CD14-positive monocyte (primary cell): ENCODE measurements at regions not wholly inside any gene's neighbourhood (a gene's known extent, or its start where the extent isn't known, plus 50 kb on each side); places are given as distances from the start of the nearest gene placed in this dataset.

ENCODE experiments used
- DNase-seq, 3 donors: peaks; one replicate each; pipeline ENCODE4 v3.0.0-alpha.2; 2011 to 2022
- H2AFZ ChIP-seq: 2 replicates; pipeline ENCODE4 v1.6.0; 2012; ENCODE audit warnings: mild to moderate bottlenecking, low read depth, low read length, inconsistent platforms; ENCODE audit not compliant: insufficient read depth, poor library complexity, severe bottlenecking
- H3K27ac ChIP-seq, 2 donors: 1 replicate in 1 of 2; 2 replicates in 1 of 2; pipeline ENCODE4 v1.5.1; 2012 to 2013; ENCODE audit warnings: low read length in 2 of 2, control low read depth in 1 of 2, inconsistent platforms in 1 of 2, low read depth in 1 of 2, mild to moderate bottlenecking in 1 of 2
- H3K27me3 ChIP-seq, 2 donors: one replicate each; pipeline versions ENCODE4 v1.6.0 to v1.6.1; 2011 to 2013; ENCODE audit warnings: low read length in 2 of 2; ENCODE audit not compliant: control insufficient read depth in 2 of 2, insufficient read depth in 2 of 2
- H3K36me3 ChIP-seq, 2 donors: replicated peaks in 1 of 2; 1 replicate in 1 of 2; 2 replicates in 1 of 2; pipeline versions ENCODE4 v1.5.1 to v1.6.1; 2012 to 2013; ENCODE audit warnings: low read length in 2 of 2, control low read depth in 1 of 2, inconsistent platforms in 1 of 2, mild to moderate bottlenecking in 1 of 2; ENCODE audit not compliant: insufficient read depth in 2 of 2, control insufficient read depth in 1 of 2
- H3K4me1 ChIP-seq, 2 donors: 1 replicate in 1 of 2; 2 replicates in 1 of 2; pipeline versions ENCODE4 v1.5.1 to v1.6.1; 2012 to 2013; ENCODE audit warnings: low read length in 2 of 2, control low read depth in 1 of 2, inconsistent platforms in 1 of 2, mild to moderate bottlenecking in 1 of 2, moderate library complexity in 1 of 2; ENCODE audit not compliant: insufficient read depth in 2 of 2, control insufficient read depth in 1 of 2
- H3K4me2 ChIP-seq: replicated peaks from 2 replicates; pipeline ENCODE3; 2012; ENCODE audit warnings: low read length, moderate library complexity, mild to moderate bottlenecking; ENCODE audit not compliant: poor library complexity, severe bottlenecking; ENCODE audit errors: extremely low read depth
- H3K4me3 ChIP-seq, 3 experiments: fragments of 200-600 bp in 1 of 3; sonication (generic) in 1 of 3; replicated peaks in 1 of 3; 1 replicate in 2 of 3; 2 replicates in 1 of 3; pipeline ENCODE4 v1.5.1; 2011 to 2013; ENCODE audit warnings: low read length in 3 of 3, mild to moderate bottlenecking in 3 of 3, control low read depth in 2 of 3, low read depth in 2 of 3, inconsistent platforms in 1 of 3, moderate library complexity in 1 of 3
- H3K79me2 ChIP-seq: 2 replicates; pipeline ENCODE4 v1.6.0; 2012; ENCODE audit warnings: mild to moderate bottlenecking, control low read depth, inconsistent platforms, low read length, moderate library complexity; ENCODE audit not compliant: insufficient read depth
- H3K9ac ChIP-seq: 2 replicates; pipeline ENCODE4 v1.6.0; 2017; ENCODE audit warnings: low read length, mild to moderate bottlenecking; ENCODE audit not compliant: insufficient read depth, poor library complexity, severe bottlenecking
- H3K9me3 ChIP-seq, 2 donors: replicated peaks in 1 of 2; 1 replicate in 1 of 2; 2 replicates in 1 of 2; pipeline versions ENCODE4 v1.5.1 to v1.6.1; 2012 to 2013; ENCODE audit warnings: low read length in 2 of 2, control low read depth in 1 of 2; ENCODE audit not compliant: control insufficient read depth in 1 of 2, insufficient read depth in 1 of 2
- H4K20me1 ChIP-seq: 2 replicates; pipeline ENCODE4 v1.6.0; 2012; ENCODE audit warnings: mild to moderate bottlenecking, low read length, control low read depth, moderate library complexity; ENCODE audit not compliant: insufficient read depth
- H3K27ac Mint-ChIP-seq, 7 donors: one replicate each; pipeline ENCODE4 v1.8.0; 2020; ENCODE audit warnings: mild to moderate bottlenecking in 7 of 7, mixed read lengths in 7 of 7, moderate library complexity in 6 of 7, inconsistent platforms in 2 of 7
- H3K27me3 Mint-ChIP-seq, 3 donors: one replicate each; pipeline ENCODE4 v1.8.0; 2021 to 2022; ENCODE audit warnings: low read depth in 3 of 3, mild to moderate bottlenecking in 3 of 3, mixed read lengths in 3 of 3, moderate library complexity in 3 of 3, inconsistent platforms in 1 of 3
- H3K36me3 Mint-ChIP-seq, 2 donors: one replicate each; pipeline ENCODE4 v1.8.0; 2020; ENCODE audit warnings: mixed read lengths in 2 of 2, inconsistent platforms in 1 of 2, mild to moderate bottlenecking in 1 of 2
- H3K4me1 Mint-ChIP-seq: one replicate; pipeline ENCODE4 v1.8.0; 2020; ENCODE audit warnings: mild to moderate bottlenecking, mixed read lengths
- H3K4me3 Mint-ChIP-seq, 2 donors: one replicate each; pipeline ENCODE4 v1.8.0; 2020; ENCODE audit warnings: mild to moderate bottlenecking in 2 of 2, mixed read lengths in 2 of 2, moderate library complexity in 1 of 2
- H3K9me3 Mint-ChIP-seq, 7 donors: one replicate each; pipeline ENCODE4 v1.8.0; 2020 to 2022; ENCODE audit warnings: mixed read lengths in 7 of 7, mild to moderate bottlenecking in 6 of 7, moderate library complexity in 6 of 7, inconsistent platforms in 2 of 7
- CTCF ChIP-seq: fragments of 200-600 bp; IDR thresholded peaks from one replicate; pipeline ENCODE4 v1.8.0; 2022; ENCODE audit warnings: antibody characterized with exemption, mild to moderate bottlenecking
- whole genome bisulfite sequencing: methylation state at CpG from one replicate; pipeline ENCODE4 v1.1.5; 2013; ENCODE audit warnings: missing lambda C conversion rate; ENCODE audit not compliant: insufficient coverage; 5-methylcytosine and 5-hydroxymethylcytosine counted together
- intact Hi-C, 2 donors: fragments of 100-400 bp; cut with micrococcal nuclease; formaldehyde crosslinking; loops; one replicate each; pipeline versions ENCODE4 v1.15.0 to v1.15.1; 2023

- Histone ChIP-seq H3K27ac (no peak overlapping the region), H3K36me3 (no peaks in the 10 kb centered on the region), H3K4me3 (no peak overlapping the region), H3K4me2 (no peak overlapping the region), H3K9ac (no peak overlapping the region), H2AFZ (no peak overlapping the region), H3K79me2 (no peaks in the 10 kb centered on the region), H4K20me1 (no peaks in the 10 kb centered on the region), H3K9me3 (no peaks in the 10 kb centered on the region), H3K4me1 (no peaks in the 10 kb centered on the region), H3K27me3 (no peaks in the 10 kb centered on the region)
- H3K9me3 Mint-ChIP-seq, result peaks cover 0 to 4% (median 2%) of the 10 kb centered on the region in 7 donors
- H3K27ac Mint-ChIP-seq, result no peak overlapping the region
- TF ChIP-seq CTCF, result no peak
- H3K4me1 Mint-ChIP-seq, result no peaks in the 10 kb centered on the region
- intact Hi-C loops, result no loop called here
- no peak overlapping the region for H3K4me3 Mint-ChIP-seq
- 87% methylated on average over 2 of the region's 3 CpGs for WGBS
- no peak for DNase-seq
- no peaks in the 10 kb centered on the region for H3K36me3 Mint-ChIP-seq
- H3K27me3 Mint-ChIP-seq, result peaks cover 0 to 3% (median 0%) of the 10 kb centered on the region in 3 donors
Observed at GRCh38 chr9:117574099-117574498, 130.1 kb upstream of the TLR4 start.

GRCh38 chr9:117564839-117565238 is 139.4 kb upstream of the TLR4 start:
- no peak for DNase-seq
- H3K27me3 Mint-ChIP-seq, result peaks cover 0 to 2% (median 0%) of the 10 kb centered on the region in 3 donors
- WGBS, result no CpG with 5 or more reads among the region's 1 CpG
- Histone ChIP-seq H3K9ac (no peak overlapping the region), H3K4me3 (no peak overlapping the region), H3K4me1 (no peaks in the 10 kb centered on the region), H4K20me1 (no peaks in the 10 kb centered on the region), H3K27ac (no peak overlapping the region), H3K27me3 (no peaks in the 10 kb centered on the region), H2AFZ (no peak overlapping the region), H3K4me2 (no peak overlapping the region), H3K79me2 (no peaks in the 10 kb centered on the region), H3K9me3 (no peaks in the 10 kb centered on the region), H3K36me3 (no peaks in the 10 kb centered on the region)
- no peaks in the 10 kb centered on the region for H3K4me1 Mint-ChIP-seq
- intact Hi-C loops, result no loop called here
- H3K4me3 Mint-ChIP-seq, result no peak overlapping the region
- no peaks in the 10 kb centered on the region for H3K36me3 Mint-ChIP-seq
- H3K9me3 Mint-ChIP-seq, result peaks cover 0 to 5% (median 0%) of the 10 kb centered on the region in 7 donors
- TF ChIP-seq CTCF, result no peak
- no peak overlapping the region for H3K27ac Mint-ChIP-seq
